NT2/D1 (cell line): ENCODE measurements at regions not wholly inside any gene's neighbourhood (a gene's known extent, or its start where the extent isn't known, plus 50 kb on each side); places are given as distances from the start of the nearest gene placed in this dataset.

Experiments
- DNase-seq: peaks from one replicate; pipeline ENCODE4 v3.0.0-alpha.2; 2011; ENCODE audit warnings: low read depth, low spot score
- H3K27me3 ChIP-seq: 2 replicates; pipeline ENCODE4 v1.6.0; 2011; ENCODE audit warnings: mild to moderate bottlenecking; ENCODE audit not compliant: insufficient read length, insufficient read depth
- H3K36me3 ChIP-seq: 2 replicates; pipeline ENCODE4 v1.6.1; 2011; ENCODE audit warnings: mild to moderate bottlenecking, low read length, mixed read lengths; ENCODE audit not compliant: insufficient read depth, insufficient read length
- H3K4me1 ChIP-seq: 2 replicates; pipeline ENCODE4 v1.5.1; 2011; ENCODE audit not compliant: insufficient read depth, insufficient read length
- H3K4me3 ChIP-seq: 2 replicates; pipeline ENCODE4 v1.5.1; 2011; ENCODE audit warnings: low read depth; ENCODE audit not compliant: insufficient read length
- H3K9ac ChIP-seq: 2 replicates; pipeline ENCODE4 v1.6.0; 2011; ENCODE audit warnings: low read depth; ENCODE audit not compliant: insufficient read length
- H3K9me3 ChIP-seq: 2 replicates; pipeline ENCODE4 v1.5.1; 2011; ENCODE audit warnings: mild to moderate bottlenecking, low read length; ENCODE audit not compliant: insufficient read depth
- SUZ12 ChIP-seq: IDR thresholded peaks from 2 replicates; pipeline ENCODE4 v1.6.1; 2011; ENCODE audit not compliant: insufficient read length, insufficient read depth; ENCODE audit errors: extremely low read depth
- YY1 ChIP-seq: IDR thresholded peaks from 2 replicates; pipeline ENCODE4 v1.6.1; 2011; ENCODE audit not compliant: insufficient read length, insufficient read depth
- ZNF274 ChIP-seq: IDR thresholded peaks from 2 replicates; pipeline ENCODE4 v1.6.1; 2011; ENCODE audit warnings: mild to moderate bottlenecking, low read depth, low read length

GRCh38 chr13:111604097-111604496, 283.7 kb downstream of the TEX29 start:
- no peak for DNase-seq
- H3K9ac ChIP-seq = no peak overlapping the region
- no peak overlapping the region for H3K4me3 ChIP-seq
- peaks cover 3% of the 10 kb centered on the region for H3K4me1 ChIP-seq
- no peak for TF ChIP-seq SUZ12
- no peak for TF ChIP-seq ZNF274
- TF ChIP-seq YY1 = no peak
- H3K9me3 ChIP-seq = no peaks in the 10 kb centered on the region
- no peaks in the 10 kb centered on the region for H3K27me3 ChIP-seq
- H3K36me3 ChIP-seq = no peaks in the 10 kb centered on the region

- no peaks in the 10 kb centered on the region for H3K36me3 ChIP-seq
- no peak overlapping the region for H3K9ac ChIP-seq
- H3K4me1 ChIP-seq = no peaks in the 10 kb centered on the region
- DNase-seq = no peak
- H3K27me3 ChIP-seq = no peaks in the 10 kb centered on the region
- TF ChIP-seq SUZ12 = no peak
- no peak for TF ChIP-seq YY1
- TF ChIP-seq ZNF274 = no peak
- H3K4me3 ChIP-seq = no peak overlapping the region
- no peaks in the 10 kb centered on the region for H3K9me3 ChIP-seq
These were observed 288.1 kb downstream of the TEX29 start for GRCh38 chr13:111608556-111608955.

DNA sequence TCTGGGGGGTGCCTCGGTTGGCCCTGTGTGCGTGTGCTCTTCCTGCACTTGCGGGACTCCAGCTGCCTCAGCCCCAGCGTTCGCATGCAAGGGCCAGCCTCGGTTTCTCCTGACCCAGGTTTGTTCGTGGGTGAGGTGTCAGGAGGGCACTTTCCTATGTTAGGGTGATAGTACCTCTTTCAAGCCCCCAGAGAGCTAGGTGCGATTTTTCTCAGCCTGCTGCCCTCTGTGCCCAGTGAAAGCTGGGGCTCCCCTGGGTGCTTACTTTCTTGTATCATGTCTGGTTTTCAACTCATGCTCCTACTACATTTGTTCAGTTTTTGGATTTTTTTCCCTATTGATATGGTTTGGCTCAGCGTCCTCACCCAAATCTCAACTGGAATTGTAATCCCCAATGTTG, 289.2 kb downstream of the TEX29 start:
- H3K9ac ChIP-seq = no peak overlapping the region
- H3K9me3 ChIP-seq = no peaks in the 10 kb centered on the region
- no peaks in the 10 kb centered on the region for H3K4me1 ChIP-seq
- H3K4me3 ChIP-seq = no peak overlapping the region
- H3K27me3 ChIP-seq = no peaks in the 10 kb centered on the region
- TF ChIP-seq ZNF274 (no peak), SUZ12 (no peak), YY1 (no peak)
- H3K36me3 ChIP-seq = no peaks in the 10 kb centered on the region
- DNase-seq = no peak

DNA sequence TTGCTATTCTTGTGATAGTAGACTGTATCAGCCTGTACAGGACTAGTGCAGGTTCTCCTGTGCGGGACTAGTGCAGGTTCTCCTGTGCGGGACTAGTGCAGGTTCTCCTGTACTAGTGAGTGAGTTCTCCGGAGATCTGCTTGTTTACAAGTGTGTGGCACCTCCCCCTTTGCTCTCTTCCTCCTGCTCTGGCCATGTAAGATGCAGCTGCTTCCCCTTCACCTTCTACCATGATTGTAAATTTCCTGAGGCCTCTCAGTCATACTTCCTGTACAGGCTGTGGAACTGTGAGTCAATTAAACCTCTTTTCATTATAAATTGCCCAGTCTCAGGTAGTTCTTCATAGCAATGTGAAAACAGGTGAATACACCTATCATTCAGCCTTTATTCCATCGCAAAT, 289.6 kb downstream of the TEX29 start:
- no peak for DNase-seq
- Histone ChIP-seq H3K27me3 (no peaks in the 10 kb centered on the region), H3K4me1 (no peaks in the 10 kb centered on the region), H3K36me3 (no peaks in the 10 kb centered on the region), H3K9ac (no peak overlapping the region), H3K9me3 (no peaks in the 10 kb centered on the region), H3K4me3 (no peak overlapping the region)
- TF ChIP-seq YY1 (no peak), SUZ12 (no peak), ZNF274 (no peak)

GRCh38 chr13:111610879-111611278, 290.4 kb downstream of the TEX29 start:
- Histone ChIP-seq H3K27me3 (no peaks in the 10 kb centered on the region), H3K9ac (no peak overlapping the region), H3K4me1 (no peaks in the 10 kb centered on the region), H3K9me3 (no peaks in the 10 kb centered on the region), H3K4me3 (no peak overlapping the region), H3K36me3 (no peaks in the 10 kb centered on the region)
- no peak for DNase-seq
- TF ChIP-seq SUZ12 (no peak), ZNF274 (no peak), YY1 (no peak)

DNA sequence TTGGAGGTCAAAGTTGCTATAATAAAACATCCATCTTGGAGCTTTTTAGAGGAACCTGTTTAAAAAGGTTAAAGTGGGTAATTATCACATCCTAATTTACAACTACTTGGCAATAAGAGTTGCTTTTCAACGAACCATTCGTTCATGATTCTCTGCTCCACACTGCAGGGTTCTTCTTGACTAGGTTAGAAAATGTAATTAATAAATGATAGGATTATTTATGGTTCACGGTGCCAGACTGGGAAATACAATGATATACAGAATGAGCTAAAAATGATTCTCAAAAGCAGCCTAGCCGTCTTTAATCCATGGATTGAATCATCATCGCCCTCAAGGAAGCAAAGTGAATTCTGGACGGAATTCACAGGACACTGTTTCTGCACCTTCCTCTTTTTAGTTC, 291.2 kb downstream of the TEX29 start:
- no peaks in the 10 kb centered on the region for H3K36me3 ChIP-seq
- DNase-seq = no peak
- no peak overlapping the region for H3K4me3 ChIP-seq
- H3K9me3 ChIP-seq = no peaks in the 10 kb centered on the region
- H3K4me1 ChIP-seq = no peaks in the 10 kb centered on the region
- H3K9ac ChIP-seq = no peak overlapping the region
- TF ChIP-seq SUZ12 (no peak), ZNF274 (no peak), YY1 (no peak)
- H3K27me3 ChIP-seq = no peaks in the 10 kb centered on the region

GRCh38 chr13:111612886-111613285, 292.4 kb downstream of the TEX29 start:
- TF ChIP-seq YY1 (no peak), ZNF274 (no peak), SUZ12 (no peak)
- Histone ChIP-seq H3K27me3 (no peaks in the 10 kb centered on the region), H3K4me3 (no peak overlapping the region)

GRCh38 chr13:111614009-111614408, 293.6 kb downstream of the TEX29 start:
- no peaks in the 10 kb centered on the region for H3K36me3 ChIP-seq
- no peak overlapping the region for H3K9ac ChIP-seq
- TF ChIP-seq SUZ12 (no peak), ZNF274 (no peak), YY1 (no peak)
- H3K9me3 ChIP-seq = no peaks in the 10 kb centered on the region
- no peaks in the 10 kb centered on the region for H3K27me3 ChIP-seq
- no peaks in the 10 kb centered on the region for H3K4me1 ChIP-seq
- H3K4me3 ChIP-seq = no peak overlapping the region
- DNase-seq = no peak

More at GRCh38 chr13:111612886-111613285, 292.4 kb downstream of the TEX29 start:
- no peaks in the 10 kb centered on the region for H3K9me3 ChIP-seq
- H3K36me3 ChIP-seq = no peaks in the 10 kb centered on the region
- H3K4me1 ChIP-seq = no peaks in the 10 kb centered on the region
- DNase-seq = no peak
- no peak overlapping the region for H3K9ac ChIP-seq
